NB4 (cell line): ENCODE measurements at regions not wholly inside any gene's neighbourhood (a gene's known extent, or its start where the extent isn't known, plus 50 kb on each side); places are given as distances from the start of the nearest gene placed in this dataset.
"Not testable (repeated sequence)": the region's sequence is repeated elsewhere in the genome, so short reads cannot be mapped to it uniquely, and the experiment has no call there.

ENCODE experiments used
- CTCF ChIP-seq: IDR thresholded peaks from one replicate; pipeline ENCODE4 v1.5.1; 2012; ENCODE audit warnings: low read depth, low read length
- POLR2A ChIP-seq: IDR thresholded peaks from 2 replicates; pipeline ENCODE4 v1.6.1; 2011; ENCODE audit warnings: mild to moderate bottlenecking; ENCODE audit not compliant: insufficient read length; ENCODE audit errors: extremely low read depth
- TF ChIP-seq, protein P1 (sequence below): IDR thresholded peaks from 2 replicates; pipeline ENCODE4 v1.6.1; 2011; ENCODE audit warnings: low read depth, low read length

- TF ChIP-seq, protein P1, sequence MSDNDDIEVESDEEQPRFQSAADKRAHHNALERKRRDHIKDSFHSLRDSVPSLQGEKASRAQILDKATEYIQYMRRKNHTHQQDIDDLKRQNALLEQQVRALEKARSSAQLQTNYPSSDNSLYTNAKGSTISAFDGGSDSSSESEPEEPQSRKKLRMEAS: not testable (repeated sequence)
- TF ChIP-seq POLR2A, CTCF: not testable (repeated sequence)
Measured at GRCh38 chr17:72464221-72464620, 343.4 kb downstream of the SOX9 start.
